Mesenchymal stem cell (in vitro differentiated cells and primary cell): ENCODE measurements at regions not wholly inside any gene's neighbourhood (a gene's known extent, or its start where the extent isn't known, plus 50 kb on each side); places are given as distances from the start of the nearest gene placed in this dataset.
A peak's percentile ranks its signal among the peaks of the same experiment; 100 is the strongest.

Experiments
- DNase-seq: peaks from one replicate; pipeline ENCODE4 v3.0.0-alpha.2; 2013
- H2AFZ ChIP-seq: one replicate; pipeline ENCODE4 v1.6.1; 2013; ENCODE audit warnings: low read depth, mild to moderate bottlenecking, control low read depth, inconsistent platforms, low read length, moderate library complexity
- H2AK5ac ChIP-seq: 2 replicates; pipeline ENCODE4 v1.6.1; 2013; ENCODE audit warnings: low read length, moderate library complexity, mild to moderate bottlenecking, inconsistent platforms; ENCODE audit not compliant: severe bottlenecking
- H2BK120ac ChIP-seq: one replicate; pipeline ENCODE4 v1.6.1; 2013; ENCODE audit warnings: low read depth, mild to moderate bottlenecking, inconsistent platforms, low read length, moderate library complexity
- H2BK12ac ChIP-seq, 2 experiments: one replicate each; pipeline ENCODE4 v1.6.1; 2013; ENCODE audit warnings: inconsistent platforms in 2 of 2, low read length in 2 of 2, mild to moderate bottlenecking in 2 of 2, moderate library complexity in 2 of 2, control low read depth in 1 of 2
- H2BK15ac ChIP-seq: one replicate; pipeline ENCODE4 v1.6.1; 2013; ENCODE audit warnings: mild to moderate bottlenecking, low read depth, inconsistent platforms; ENCODE audit not compliant: poor library complexity, severe bottlenecking
- H2BK5ac ChIP-seq: 2 replicates; pipeline ENCODE4 v1.6.1; 2013; ENCODE audit warnings: low read depth, mild to moderate bottlenecking, low read length, control low read depth, inconsistent platforms; ENCODE audit not compliant: poor library complexity, severe bottlenecking
- H3K14ac ChIP-seq, 2 experiments: one replicate each; pipeline ENCODE4 v1.6.1; 2013; ENCODE audit warnings: inconsistent platforms in 2 of 2, low read length in 2 of 2, control low read depth in 1 of 2, mild to moderate bottlenecking in 1 of 2, moderate library complexity in 1 of 2
- H3K18ac ChIP-seq, 2 experiments: one replicate each; pipeline ENCODE4 v1.6.1; 2013; ENCODE audit warnings: inconsistent platforms in 2 of 2, low read length in 2 of 2, control low read depth in 1 of 2, low read depth in 1 of 2, mild to moderate bottlenecking in 1 of 2
- H3K23ac ChIP-seq, 2 experiments: one replicate each; pipeline ENCODE4 v1.6.1; 2013; ENCODE audit warnings: inconsistent platforms in 2 of 2, low read length in 2 of 2, mild to moderate bottlenecking in 2 of 2, moderate library complexity in 2 of 2, control low read depth in 1 of 2
- H3K27ac ChIP-seq: 2 replicates; pipeline ENCODE4 v1.5.1; 2013; ENCODE audit warnings: mild to moderate bottlenecking, moderate library complexity, low read length, control low read depth, inconsistent platforms; ENCODE audit not compliant: poor library complexity, severe bottlenecking
- H3K27me3 ChIP-seq, 2 experiments: 2 replicates each; pipeline versions ENCODE4 v1.6.1 to v1.7.0; 2013; ENCODE audit warnings: low read length in 2 of 2, mild to moderate bottlenecking in 2 of 2, moderate library complexity in 2 of 2, control low read depth in 1 of 2, inconsistent platforms in 1 of 2; ENCODE audit not compliant: control insufficient read depth in 1 of 2, insufficient read depth in 1 of 2
- H3K36me3 ChIP-seq, 2 experiments: 2 replicates each; pipeline versions ENCODE4 v1.6.1 to v1.7.0; 2013; ENCODE audit warnings: low read length in 2 of 2, control low read depth in 1 of 2, inconsistent platforms in 1 of 2, low read depth in 1 of 2, mild to moderate bottlenecking in 1 of 2; ENCODE audit not compliant: insufficient read depth in 2 of 2, control insufficient read depth in 1 of 2
- H3K4ac ChIP-seq, 2 experiments: one replicate each; pipeline ENCODE4 v1.6.1; 2013; ENCODE audit warnings: inconsistent platforms in 2 of 2, low read length in 2 of 2, mild to moderate bottlenecking in 2 of 2, moderate library complexity in 2 of 2, control low read depth in 1 of 2, low read depth in 1 of 2
- H3K4me1 ChIP-seq: 2 replicates; pipeline ENCODE4 v1.6.1; 2013; ENCODE audit warnings: low read depth, low read length, control low read depth; ENCODE audit not compliant: control insufficient read depth, insufficient read depth
- H3K4me2 ChIP-seq: 2 replicates; pipeline ENCODE4 v1.6.1; 2013; ENCODE audit warnings: low read length, mild to moderate bottlenecking, inconsistent platforms; ENCODE audit not compliant: poor library complexity, severe bottlenecking
- H3K4me3 ChIP-seq, 2 experiments: 2 replicates each; pipeline versions ENCODE4 v1.5.1 to v1.7.0; 2013; ENCODE audit warnings: low read length in 2 of 2, mild to moderate bottlenecking in 2 of 2, control low read depth in 1 of 2, low read depth in 1 of 2; ENCODE audit not compliant: insufficient read depth in 1 of 2
- H3K79me1 ChIP-seq: replicated peaks from 2 replicates; pipeline ENCODE4 v1.6.1; 2013; ENCODE audit warnings: mild to moderate bottlenecking, control low read depth, low read length, inconsistent platforms; ENCODE audit not compliant: poor library complexity, severe bottlenecking
- H3K9ac ChIP-seq: 2 replicates; pipeline ENCODE4 v1.7.0; 2013; ENCODE audit warnings: mild to moderate bottlenecking, low read length, moderate library complexity
- H3K9me3 ChIP-seq: 2 replicates; pipeline ENCODE4 v1.7.0; 2013; ENCODE audit warnings: mild to moderate bottlenecking, low read length; ENCODE audit not compliant: control insufficient read depth
- H4K8ac ChIP-seq: one replicate; pipeline ENCODE4 v1.6.1; 2013; ENCODE audit warnings: inconsistent platforms, mild to moderate bottlenecking, low read length, moderate library complexity
- H4K91ac ChIP-seq: one replicate; pipeline ENCODE4 v1.6.1; 2013; ENCODE audit warnings: mild to moderate bottlenecking, low read length, inconsistent platforms
- WGBS: methylation state at CpG from one replicate; pipeline ENCODE4 v1.1.7; 2013; ENCODE audit warnings: mixed read lengths; 5-methylcytosine and 5-hydroxymethylcytosine counted together

GRCh38 chr3:25084016-25084415, 344.0 kb upstream of the RARB start:
- Histone ChIP-seq H2BK12ac (no peak overlapping the region), H3K27ac (no peak overlapping the region)

DNA sequence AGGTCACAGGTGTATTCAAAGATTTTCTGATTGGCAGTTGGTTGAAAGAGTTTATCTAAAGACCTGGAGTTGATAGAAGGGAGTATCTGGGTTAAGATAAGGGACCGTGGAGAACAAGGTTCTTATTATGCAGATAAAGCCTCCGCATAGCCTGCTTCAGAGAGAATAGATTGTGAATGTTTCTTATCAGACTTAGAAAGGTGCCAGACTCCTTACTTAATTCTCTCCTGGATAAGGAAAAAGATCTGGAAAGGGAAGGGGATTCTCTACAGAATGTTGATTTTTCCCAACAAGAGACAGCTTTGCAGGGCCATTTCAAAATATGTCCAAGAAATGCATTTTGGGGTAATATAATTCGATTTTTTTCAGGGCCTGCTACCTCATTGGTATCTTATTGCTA, 341.3 kb upstream of the RARB start:
- Histone ChIP-seq H2BK15ac (no peak overlapping the region), H3K23ac (no peak overlapping the region), H3K4ac (no peak overlapping the region), H3K4me1 (no peaks in the 10 kb centered on the region), H2AK5ac (no peak overlapping the region), H3K27me3 (no peaks in the 10 kb centered on the region), H3K27ac (no peak overlapping the region), H4K8ac (no peak overlapping the region), H3K4me3 (no peak overlapping the region), H3K14ac (no peak overlapping the region), H2BK12ac (no peak overlapping the region), H3K79me1 (no peaks in the 10 kb centered on the region), H2BK120ac (no peak overlapping the region), H3K9me3 (no peaks in the 10 kb centered on the region), H3K36me3 (no peaks in the 10 kb centered on the region), H3K4me2 (no peak overlapping the region), H3K9ac (no peak overlapping the region), H4K91ac (no peak overlapping the region), H2BK5ac (no peak overlapping the region), H3K18ac (no peak overlapping the region), H2AFZ (no peak overlapping the region)
- no peak for DNase-seq
- 64% methylated on average over 3 of the region's 3 CpGs for WGBS

More at GRCh38 chr3:25084016-25084415, 344.0 kb upstream of the RARB start:
- Histone ChIP-seq H3K4me3 (no peak overlapping the region), H3K4me2 (no peak overlapping the region), H3K36me3 (no peaks in the 10 kb centered on the region), H3K27me3 (no peaks in the 10 kb centered on the region), H3K4ac (no peak overlapping the region), H4K8ac (no peak overlapping the region), H2BK15ac (no peak overlapping the region), H3K9me3 (no peaks in the 10 kb centered on the region), H3K4me1 (no peaks in the 10 kb centered on the region), H3K14ac (no peak overlapping the region), H3K18ac (no peak overlapping the region), H3K79me1 (no peaks in the 10 kb centered on the region), H2AFZ (peak overlapping the region; percentile 46), H3K9ac (no peak overlapping the region), H4K91ac (no peak overlapping the region), H3K23ac (no peak overlapping the region), H2BK5ac (no peak overlapping the region), H2BK120ac (no peak overlapping the region), H2AK5ac (no peak overlapping the region)
- no peak for DNase-seq
- 10% methylated on average over 1 of the region's 1 CpG for WGBS

DNA sequence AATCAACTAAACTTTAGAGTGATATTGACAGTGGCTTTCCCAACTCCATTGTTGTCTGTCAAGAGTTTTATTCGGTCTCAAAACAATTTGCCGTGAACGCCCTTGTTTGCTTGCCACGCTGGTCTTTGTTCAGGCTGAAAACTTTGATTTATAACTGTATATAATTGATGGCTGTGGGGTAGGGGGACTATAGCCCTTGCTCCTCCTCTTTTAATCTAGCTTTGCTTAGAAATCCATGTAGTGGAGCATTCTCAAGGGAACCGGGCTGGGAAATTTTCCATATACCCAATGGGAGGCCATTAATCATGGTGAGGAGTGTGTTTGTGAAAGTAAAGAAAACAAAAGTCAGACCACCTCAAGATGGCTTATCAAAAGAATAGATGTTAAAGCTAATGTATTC, 339.8 kb upstream of the RARB start:
- Histone ChIP-seq H4K91ac (no peak overlapping the region), H3K14ac (no peak overlapping the region), H3K4me2 (no peak overlapping the region), H3K9me3 (no peaks in the 10 kb centered on the region), H3K27me3 (no peaks in the 10 kb centered on the region), H3K27ac (no peak overlapping the region), H3K79me1 (no peaks in the 10 kb centered on the region), H3K4me1 (no peaks in the 10 kb centered on the region), H2BK5ac (no peak overlapping the region), H3K18ac (no peak overlapping the region), H3K4ac (no peak overlapping the region), H3K23ac (no peak overlapping the region), H2BK15ac (no peak overlapping the region), H3K4me3 (no peak overlapping the region), H3K9ac (no peak overlapping the region), H2AFZ (no peak overlapping the region), H4K8ac (no peak overlapping the region), H3K36me3 (no peaks in the 10 kb centered on the region), H2AK5ac (no peak overlapping the region), H2BK120ac (no peak overlapping the region), H2BK12ac (no peak overlapping the region)
- WGBS, result 73% methylated on average over 5 of the region's 5 CpGs
- no peak for DNase-seq

DNA sequence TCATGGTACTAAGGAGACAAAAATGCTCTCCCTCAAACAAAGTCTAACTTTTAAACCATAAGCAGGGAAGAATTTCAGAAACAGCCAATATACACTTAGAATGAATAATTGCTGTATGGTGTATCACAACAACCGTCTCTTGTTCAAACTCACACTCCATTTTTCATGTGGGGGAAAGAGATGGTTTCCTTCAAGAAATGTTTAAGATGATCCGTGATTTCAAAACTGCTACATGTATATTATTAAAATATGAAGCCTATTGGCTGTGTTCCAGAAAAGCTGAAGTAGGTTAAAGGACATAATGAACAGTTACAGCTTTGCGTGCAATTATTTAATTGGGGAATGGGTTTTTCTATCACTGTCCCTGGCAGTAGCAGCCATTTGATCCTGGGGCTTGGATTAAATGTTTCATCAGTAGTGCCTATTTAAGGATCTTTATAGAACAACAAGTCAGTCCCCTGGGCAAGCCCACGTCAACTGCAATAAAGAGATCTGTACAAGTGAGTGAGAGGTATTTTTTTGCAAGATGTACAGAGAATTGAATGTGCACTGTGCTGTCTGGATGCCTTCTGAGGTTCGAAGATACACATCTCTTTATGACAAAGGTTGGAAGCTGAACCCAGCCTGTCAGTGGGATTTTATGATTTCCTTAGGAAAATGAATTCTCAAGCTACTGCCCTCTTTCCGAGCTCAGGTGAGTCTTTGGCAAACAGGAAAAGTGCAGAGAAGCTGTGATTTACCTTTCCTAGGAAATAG, 337.2 kb upstream of the RARB start:
- H3K79me1 ChIP-seq, result no peaks in the 10 kb centered on the region

More for the DNA sequence above, 337.2 kb upstream of the RARB start:
- H2BK15ac ChIP-seq, result no peak overlapping the region
- WGBS, result 85% methylated on average over 4 of the region's 6 CpGs
- H3K27me3 ChIP-seq, result no peaks in the 10 kb centered on the region
- H3K9me3 ChIP-seq, result no peaks in the 10 kb centered on the region
- H2AFZ ChIP-seq, result no peak overlapping the region
- H3K18ac ChIP-seq, result no peak overlapping the region
- H2BK5ac ChIP-seq, result no peak overlapping the region
- no peak overlapping the region for H3K4me3 ChIP-seq
- H3K9ac ChIP-seq, result no peak overlapping the region
- H2BK12ac ChIP-seq, result no peak overlapping the region
- H2BK120ac ChIP-seq, result no peak overlapping the region
- no peak overlapping the region for H3K23ac ChIP-seq
- DNase-seq, result no peak
- H3K4me1 ChIP-seq, result no peaks in the 10 kb centered on the region
- no peak overlapping the region for H4K8ac ChIP-seq
- H2AK5ac ChIP-seq, result no peak overlapping the region
- H3K4me2 ChIP-seq, result no peak overlapping the region
- no peak overlapping the region for H3K27ac ChIP-seq
- H3K14ac ChIP-seq, result no peak overlapping the region
- no peaks in the 10 kb centered on the region for H3K36me3 ChIP-seq
- no peak overlapping the region for H4K91ac ChIP-seq
- no peak overlapping the region for H3K4ac ChIP-seq
